CD4-positive, alpha-beta T cell treated with Interleukin-10 for 1 hour (primary cell): ENCODE measurements at regions not wholly inside any gene's neighbourhood (a gene's known extent, or its start where the extent isn't known, plus 50 kb on each side); places are given as distances from the start of the nearest gene placed in this dataset.

ENCODE experiments used
- DNase-seq: peaks from one replicate; pipeline ENCODE4 v3.0.0-alpha.2; 2020

DNA sequence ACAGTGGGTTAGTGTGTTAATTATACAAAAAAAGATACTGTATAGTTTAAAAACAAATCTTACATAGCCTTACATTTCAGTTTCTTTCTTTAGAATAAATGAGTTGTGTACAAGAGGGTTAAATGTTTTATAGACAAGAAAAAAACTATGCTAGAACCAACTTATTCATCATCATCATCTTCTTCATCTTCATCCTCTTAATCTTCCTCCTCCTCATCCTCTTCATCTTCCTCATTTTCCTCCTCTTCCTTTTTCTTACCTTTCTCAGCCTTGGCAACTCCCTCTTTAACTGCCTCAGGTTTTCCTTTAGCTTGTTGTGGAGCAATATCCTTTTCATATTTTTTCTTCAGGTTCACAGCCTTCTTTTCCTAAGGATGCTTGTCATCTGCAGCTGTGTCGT lies 53.7 kb downstream of the RPS12 start:
- no peak for DNase-seq

DNA sequence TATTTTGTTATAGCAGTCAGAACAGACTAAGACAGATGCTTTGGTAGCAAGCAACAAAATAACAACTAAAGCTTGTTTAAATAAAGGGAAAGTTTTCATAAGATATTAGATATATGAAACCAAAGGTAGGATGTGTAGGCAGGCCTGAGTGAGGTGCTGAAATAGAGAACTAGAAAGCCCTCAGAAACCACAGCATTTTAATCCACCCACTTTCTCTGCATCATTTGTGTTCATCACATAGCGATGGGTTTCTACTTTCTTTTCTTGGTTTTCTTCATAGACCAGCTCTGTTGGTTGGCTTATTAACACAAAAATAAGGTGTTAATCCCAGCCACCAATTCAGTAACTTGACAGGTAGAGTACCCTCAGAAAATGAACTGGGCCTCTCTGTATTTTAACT lies 58.6 kb downstream of the RPS12 start:
- DNase-seq: no peak

DNA sequence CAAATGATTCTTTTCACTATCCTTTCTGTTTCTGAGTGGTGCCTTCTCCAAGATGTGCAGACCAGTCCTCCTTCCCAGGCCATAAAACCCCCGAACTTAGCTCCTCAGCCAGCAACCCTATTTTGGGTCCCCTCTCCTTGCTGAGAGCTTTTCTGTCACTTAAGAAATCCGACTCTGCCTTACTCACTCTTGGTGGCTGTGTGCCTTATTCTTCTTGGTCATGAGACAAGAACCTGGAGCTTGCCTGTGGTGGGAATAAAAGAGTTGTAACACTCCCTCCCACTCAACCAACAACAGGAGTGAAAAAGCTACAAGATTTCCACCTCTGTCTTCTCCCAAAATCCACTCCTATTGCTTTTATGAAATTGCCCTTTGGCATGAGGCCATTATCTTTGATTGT lies 62.6 kb downstream of the RPS12 start:
- no peak for DNase-seq

DNA sequence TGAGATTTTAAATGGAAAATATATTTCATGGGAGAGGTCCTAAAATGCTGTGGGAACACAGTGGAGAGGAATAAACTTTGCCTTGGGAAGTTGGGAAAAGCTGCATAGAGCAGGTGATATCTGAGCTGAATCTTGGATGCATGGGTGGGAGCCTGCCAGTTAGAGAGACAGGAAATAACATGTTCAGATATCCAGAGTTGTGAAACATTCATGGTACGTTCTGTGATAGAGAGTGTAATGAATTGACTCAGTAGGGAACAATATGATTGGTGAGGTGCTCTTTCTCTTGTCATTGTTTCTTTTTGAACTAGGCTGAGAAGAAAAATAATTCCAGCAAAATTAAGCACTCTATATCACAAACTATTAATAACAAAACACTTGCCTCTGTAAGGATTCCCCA lies 72.8 kb downstream of the RPS12 start:
- no peak for DNase-seq

DNA sequence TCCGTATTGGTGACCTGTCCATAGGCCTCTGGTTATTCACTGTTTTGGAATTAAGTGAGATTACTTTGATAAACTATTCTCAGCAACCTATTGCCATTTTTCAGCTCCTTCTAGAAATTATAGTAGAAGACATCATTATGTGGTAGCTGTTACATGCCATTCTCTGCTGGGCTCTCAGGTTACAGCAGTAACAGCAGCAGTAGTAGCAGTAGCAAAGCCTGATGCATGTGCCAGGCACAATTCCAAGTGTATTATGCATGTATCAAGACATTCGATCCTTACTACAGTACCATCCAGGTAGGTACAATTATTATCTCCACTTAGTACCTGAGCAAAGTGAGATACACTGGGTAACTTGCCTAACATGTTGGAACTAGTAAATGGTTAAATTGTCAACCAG lies 74.3 kb downstream of the RPS12 start:
- no peak for DNase-seq

DNA sequence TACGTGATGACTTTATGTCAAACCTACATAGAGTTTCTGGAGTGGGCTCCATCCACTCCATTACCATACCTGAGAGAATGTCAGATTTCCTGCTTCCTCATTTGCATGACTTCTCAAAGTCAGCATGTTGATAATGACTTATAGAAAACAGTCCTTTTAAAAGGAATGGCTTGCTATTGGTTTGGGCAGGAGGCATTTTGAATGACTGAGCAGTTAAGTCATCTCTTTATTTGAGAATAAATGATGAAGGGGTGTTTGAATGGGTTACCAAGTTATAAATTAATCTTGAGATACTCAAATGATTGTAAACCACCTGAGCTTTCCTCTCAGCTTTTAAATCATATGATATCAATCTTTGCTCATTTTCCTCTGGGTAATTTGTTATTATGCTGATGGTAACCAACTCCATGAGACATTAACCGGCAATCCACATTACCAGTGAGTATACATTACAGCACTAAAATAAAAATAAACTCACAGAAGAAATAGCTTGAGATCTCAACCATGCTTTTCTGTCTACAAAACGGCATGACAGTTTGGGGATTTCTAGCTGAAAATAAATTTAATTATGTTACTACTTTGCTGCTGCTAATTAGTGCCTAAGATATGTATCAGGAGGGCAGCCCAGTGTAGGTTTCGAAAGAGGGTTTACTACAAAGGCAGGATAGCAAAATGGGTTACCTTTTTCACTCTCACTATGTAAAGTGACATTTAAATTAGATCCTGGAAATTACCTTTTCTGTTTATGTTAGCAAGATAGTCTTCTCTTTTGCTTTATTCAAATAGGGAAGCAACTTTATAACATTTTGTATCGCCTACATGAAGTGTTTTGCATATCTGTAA lies 78.8 kb downstream of the RPS12 start:
- no peak for DNase-seq

DNA sequence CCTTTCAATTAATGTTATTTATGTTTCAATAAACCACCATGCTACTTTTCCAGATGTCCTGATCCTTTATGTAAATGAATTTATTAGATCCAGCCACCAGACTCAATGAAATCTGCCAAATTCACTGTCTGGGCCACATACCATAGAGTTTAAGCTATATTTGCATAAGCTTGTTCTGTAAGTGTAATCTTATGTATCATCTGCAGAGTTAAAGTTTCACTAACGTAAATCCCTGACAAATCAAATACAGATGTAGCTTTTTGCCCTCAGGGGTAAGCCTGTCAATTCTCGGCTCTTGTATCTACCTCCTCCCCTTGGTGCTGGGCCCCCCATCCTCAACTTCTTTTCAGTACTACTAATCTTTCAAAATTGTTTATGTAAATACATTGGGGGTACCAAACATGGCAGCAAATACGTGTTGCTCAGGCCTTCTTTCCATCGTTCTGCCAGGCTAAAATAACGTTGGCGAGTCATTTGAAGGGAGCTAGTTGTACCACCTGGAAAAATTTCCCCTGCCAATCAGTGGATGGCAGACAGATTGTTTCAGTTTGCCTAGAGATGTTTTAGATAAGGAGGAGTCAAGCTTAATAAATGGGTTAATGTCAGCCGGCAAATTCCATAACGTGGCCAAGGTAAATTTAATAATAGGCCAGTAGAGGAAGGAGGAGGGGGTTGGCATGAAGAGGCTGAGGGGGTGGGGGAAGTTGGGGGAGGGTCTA lies 79.6 kb downstream of the RPS12 start:
- no peak for DNase-seq

DNA sequence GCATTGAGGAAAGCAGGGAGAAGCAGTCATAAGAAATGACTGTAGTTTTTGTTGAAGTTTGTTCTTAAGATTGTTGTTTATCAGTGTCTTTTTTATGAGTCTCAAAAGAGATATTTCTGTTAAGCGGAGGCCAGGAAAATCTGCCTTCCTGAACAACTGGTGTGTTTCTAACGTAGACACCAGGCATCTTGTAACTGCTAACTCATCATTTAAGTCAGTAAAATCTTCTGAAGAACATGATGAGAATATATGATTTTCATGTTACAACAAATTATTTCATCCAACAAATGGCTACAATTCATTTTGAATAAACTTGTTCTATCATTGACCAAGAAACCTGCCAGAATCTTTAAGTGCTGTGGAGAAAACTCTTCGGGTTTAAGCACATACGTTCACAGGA lies 84.0 kb downstream of the RPS12 start:
- DNase-seq: no peak

DNA sequence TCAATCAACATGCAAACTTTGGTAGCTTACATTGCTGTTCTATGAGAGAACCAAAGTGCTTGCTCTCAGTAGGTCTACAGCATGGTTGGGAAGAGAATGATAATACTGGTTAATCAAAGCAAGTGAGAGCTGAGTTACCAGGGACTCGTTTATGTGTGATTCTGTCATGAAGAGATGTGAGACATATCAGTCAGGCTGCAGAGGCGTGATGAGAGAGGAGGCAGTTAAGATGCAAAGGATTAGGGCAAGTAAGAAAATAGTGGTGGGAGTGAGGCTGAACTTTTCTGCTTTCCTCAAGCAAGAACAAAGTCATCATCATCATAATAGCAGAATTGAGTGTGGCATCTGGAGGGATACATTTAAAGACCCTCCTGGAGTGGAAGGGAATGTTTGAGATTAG lies 86.5 kb downstream of the RPS12 start:
- DNase-seq: no peak

DNA sequence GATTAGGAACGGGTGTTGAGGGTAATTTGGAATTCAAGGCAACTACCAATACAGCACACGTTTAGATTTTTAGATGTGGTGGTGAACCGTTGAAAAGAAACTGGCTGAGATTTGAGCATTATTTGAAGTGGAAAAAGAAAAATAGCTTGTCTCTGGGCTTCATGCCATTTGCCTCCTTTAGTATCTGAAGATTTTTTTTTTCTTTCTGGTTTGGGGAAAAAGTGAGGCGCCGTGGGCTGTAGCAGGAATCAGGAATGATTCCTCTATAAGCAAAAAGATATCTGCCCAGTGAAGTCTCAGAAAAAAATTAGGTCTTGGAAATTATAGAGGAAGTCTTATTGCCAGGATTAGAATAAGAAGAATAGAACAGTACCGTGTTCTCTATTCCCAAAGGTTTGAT lies 88.5 kb downstream of the RPS12 start:
- DNase-seq: no peak

DNA sequence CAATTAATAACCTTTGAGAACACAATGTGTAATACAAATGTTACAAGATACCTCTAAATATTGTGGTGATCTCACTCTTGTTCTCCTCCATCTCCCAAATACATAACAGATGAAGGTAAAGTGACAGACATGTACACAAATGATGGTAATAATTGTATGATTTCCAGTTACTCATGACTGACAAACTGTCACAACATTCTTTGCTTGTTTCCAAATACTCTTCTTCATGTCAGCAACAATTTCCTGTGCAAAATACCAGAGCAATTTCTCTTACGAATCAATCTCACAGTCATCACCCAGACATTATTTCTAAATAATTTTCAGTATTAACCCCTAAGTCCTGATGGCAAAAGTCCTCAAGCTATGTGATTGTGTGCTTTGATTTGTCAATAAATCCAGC lies 92.9 kb downstream of the RPS12 start:
- no peak for DNase-seq

DNA sequence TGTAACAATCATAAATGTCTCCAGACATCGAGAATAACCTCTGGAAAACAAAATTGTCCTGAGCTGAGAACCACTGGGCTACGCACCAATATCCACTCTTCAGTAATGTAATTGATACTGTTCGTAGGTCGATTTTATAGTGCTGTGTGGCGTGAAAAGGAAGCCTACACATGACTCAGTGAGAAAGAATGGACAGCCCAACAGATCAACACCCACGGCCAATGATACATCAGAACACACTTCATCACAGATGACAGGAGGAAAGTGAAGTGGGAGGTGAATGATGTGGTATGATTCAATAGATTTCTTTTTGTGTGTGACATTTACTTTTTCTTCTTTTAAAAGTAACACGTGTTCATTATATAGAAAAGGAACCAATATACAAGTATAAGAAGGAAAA lies 93.5 kb downstream of the RPS12 start:
- no peak for DNase-seq

DNA sequence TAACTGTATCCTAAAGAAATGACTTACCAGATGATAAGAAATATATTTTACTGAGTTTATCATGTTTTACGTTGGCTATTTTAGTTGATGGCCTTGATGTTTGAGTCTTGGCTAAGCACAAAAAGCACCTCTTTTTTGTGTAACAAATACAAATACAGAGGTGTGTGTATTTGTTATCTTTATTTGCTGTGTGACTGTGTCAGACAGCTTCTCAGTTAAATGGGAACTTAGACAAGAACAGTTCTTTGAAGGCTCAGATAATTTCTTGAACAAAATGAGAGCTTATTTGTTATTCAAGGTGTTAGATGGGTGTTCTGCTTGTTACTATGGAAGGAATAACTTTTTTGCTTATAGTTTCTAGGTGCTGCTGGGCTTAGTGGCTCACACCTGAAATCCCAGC lies 95.4 kb downstream of the RPS12 start:
- DNase-seq: no peak

DNA sequence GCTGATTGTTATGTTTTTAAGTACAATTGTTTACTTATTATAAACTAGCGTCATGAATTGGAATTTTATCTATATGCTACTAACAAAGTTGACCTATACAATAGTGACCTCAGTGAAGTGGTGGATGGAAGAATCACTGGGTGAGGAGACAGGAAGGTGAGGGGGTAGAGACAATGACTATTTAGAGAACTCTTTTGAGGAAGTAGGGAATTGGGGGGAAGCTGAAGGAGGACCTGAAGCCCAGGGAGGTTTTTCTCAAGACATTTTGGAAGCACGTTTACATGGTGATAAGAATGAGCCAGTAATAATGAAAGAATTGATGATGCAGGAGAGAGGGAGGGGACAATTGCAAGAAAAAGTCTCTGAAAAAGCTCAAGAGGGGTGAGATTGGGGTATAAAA lies 96.4 kb downstream of the RPS12 start:
- DNase-seq: no peak

DNA sequence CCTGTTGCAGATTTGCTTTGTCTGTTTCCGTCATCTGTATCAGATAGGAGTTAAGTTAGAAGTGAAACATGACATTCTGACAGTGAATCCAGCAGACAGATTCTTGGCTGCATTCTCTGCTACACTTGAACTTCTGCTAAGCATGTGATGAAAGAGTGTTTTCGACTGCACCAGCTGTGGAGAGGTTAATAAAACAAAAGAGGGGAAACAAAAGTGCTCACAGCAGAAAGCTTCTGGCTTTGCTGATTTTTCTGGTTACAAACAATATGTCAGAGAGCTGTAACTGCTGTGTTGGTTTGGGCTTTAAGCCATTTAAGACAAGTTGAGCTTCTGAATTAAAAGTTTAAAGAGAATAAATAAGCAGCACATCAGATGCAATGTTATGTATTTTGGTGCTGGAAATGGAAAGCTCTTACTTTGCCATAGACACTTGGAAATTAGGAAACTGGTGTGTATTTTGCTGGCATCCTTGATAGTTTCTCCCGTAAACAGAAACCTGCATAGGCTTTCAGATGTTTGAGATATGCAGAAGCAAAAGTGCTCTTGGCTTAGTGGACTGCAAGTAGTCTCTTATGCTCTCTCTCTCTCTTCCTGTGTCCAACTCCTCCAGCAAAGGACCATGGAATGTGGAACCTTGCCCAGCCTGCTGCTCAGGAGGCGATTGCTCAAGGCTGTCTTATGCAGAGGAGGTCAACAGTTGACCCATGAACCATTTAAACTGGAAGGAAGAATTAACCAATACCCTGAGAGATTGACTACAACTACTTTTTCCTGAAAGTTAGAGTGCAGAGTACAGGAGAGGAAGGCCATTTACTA lies 104.9 kb downstream of the RPS12 start:
- no peak for DNase-seq

DNA sequence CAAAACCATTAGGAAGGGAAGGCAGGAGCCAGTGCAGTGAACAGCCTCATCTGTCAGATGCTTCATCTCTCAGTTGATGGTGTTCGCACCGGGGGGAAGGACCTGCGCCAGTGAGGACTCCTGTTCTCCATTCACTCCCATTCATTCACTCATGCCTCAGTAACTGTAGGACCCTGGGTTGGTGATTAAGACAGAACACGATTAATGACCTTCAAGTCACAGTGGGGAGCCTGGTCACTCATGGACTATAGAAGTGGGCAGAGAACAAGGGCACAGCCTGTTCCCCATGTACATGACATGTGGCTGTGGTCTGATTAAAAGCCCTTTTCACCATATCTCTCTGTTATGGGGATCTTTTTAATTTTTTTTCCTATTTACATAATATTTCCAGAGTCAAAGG lies 113.3 kb downstream of the RPS12 start:
- DNase-seq: no peak

DNA sequence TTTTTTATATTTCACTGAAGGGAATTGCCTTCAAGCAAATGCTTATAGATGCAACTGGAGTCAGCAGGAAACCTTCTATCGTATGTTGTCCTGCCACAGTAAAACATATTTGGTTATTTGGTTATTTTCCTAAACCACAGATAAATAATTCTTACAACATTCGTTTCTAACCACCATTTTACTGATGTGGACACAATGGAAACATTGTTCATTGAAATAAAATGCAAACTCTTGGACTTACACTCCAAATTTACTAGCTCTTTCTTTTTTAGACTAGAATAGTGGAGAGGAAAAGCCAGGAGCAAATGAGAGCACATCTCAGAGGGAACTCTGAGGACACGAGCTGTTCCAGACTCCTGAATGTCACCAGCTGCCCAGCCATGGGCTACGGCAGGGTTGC lies 114.8 kb downstream of the RPS12 start:
- no peak for DNase-seq

DNA sequence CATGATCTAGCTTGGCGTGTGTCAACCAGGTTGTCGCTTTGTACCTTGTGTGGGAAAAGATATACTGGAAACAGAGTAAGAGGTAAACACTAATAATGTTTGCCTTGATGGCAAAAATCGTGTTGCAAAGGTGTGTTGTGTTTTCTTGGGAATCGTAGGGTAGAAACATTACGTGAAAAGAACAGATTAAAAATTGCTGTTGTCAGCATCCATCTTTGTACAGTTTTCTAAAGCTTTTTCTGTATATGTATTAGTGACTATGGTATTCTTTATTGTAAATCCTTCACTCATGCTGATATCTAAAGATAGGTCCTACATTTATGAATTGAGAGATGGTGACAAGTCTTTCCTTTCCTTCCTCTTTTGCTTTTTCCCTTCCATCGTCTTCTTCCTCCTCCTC lies 116.9 kb downstream of the RPS12 start:
- no peak for DNase-seq

DNA sequence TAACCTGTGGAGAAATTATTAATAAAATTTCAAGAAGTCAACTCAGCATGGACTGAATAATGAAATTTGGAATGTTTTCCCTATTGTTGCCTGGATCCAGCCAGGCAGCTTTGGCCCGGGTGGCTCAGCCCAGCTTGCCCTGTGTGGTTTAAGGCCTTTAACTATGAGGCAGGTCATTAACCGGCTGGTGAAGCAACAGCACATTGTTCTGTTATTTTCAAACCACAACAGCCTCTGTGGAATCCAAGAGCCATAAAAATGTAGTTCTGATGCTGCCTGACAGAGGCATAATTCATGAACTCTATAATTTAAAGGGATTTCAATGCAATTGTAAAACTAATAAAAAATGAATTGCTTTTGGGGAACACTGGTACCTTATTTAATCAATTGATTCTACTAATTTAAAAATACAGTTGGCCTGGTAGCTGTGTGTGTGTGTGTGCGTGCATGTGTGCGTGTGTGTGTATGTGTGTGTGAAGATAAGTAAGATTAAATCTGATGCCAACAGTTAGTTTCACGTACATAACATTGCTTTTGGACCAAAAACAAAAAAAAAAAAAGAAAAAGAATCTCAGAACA lies 117.7 kb downstream of the RPS12 start:
- DNase-seq: no peak

DNA sequence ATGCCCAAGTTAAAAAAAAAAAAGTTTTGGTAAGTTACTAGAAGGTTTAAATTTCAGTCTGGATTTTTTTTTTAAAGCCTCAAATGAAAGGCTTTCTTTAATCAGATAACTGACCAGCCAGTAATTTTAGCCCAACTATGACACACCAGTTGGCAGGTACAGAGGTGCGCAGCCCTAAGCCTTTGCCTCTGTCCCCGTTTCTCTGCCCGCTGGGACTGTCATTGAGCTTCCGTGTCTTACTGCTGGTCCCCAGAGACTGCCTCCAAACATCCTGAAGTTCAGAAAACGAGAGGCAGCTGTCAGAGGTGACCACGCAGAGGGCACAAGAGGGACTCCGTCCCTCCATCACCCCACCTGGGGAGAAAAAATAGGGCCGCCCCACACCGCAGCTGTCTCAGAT lies 118.2 kb downstream of the RPS12 start:
- DNase-seq: no peak

DNA sequence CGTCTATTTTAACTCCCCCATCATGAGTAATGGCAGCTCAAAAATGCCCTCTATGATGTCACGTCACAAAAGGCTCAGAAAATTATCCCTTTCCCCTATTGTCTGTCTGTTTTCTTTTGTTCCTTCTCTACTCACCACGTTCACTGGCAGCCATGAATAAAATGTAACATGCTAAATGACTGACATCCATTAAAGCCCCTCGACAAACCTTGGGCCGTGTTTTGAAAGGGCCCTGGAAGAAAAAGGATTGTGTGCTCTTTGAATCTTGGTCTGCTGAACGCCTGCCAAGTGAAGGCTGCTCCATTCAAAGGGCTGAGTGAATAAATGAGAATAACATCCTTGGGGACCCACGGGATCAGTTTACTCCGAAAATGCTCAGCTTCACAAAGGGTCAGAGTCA lies 118.7 kb downstream of the RPS12 start:
- DNase-seq: no peak

DNA sequence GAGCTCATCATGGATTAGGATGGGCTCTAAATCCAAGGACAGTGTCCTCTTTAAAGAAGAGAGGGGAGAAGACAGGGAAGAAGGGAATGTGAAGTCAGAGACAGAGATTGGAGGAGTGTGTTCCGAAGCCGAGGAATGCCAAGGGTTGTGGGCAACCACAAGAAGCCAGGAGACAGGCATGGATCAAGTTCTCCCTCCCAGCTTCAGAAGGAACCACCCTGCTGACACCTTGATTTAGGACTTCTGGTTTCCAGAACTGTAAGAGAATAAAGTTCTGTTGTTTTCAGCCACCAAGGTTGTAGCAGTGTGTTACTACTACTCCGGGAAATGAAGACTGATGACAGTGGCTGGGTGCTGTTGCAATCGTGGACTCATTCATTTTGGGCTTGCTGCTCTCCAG lies 120.1 kb downstream of the RPS12 start:
- no peak for DNase-seq

DNA sequence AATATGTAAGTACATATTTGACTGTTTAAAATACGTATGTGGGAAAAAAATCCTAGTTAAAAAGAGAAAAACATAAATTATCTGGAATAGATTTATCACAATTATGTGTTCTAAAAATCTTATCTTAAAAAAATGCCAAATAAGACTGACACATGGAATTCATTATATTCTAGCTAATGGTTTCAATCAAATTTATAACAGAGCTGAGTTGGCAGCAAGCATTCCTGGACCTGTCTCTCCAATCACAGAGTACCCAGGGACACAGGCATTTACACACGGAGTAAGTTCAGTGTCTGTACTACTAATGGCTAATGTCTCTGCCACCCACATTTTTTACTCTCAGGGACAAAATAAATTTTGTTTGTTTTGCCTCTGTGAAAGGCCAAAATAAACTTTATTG lies 122.3 kb downstream of the RPS12 start:
- no peak for DNase-seq
